Mammary epithelial cell (primary cell): ENCODE measurements at regions not wholly inside any gene's neighbourhood (a gene's known extent, or its start where the extent isn't known, plus 50 kb on each side); places are given as distances from the start of the nearest gene placed in this dataset.

Experiments
- EZH2 ChIP-seq: IDR thresholded peaks from 2 replicates; pipeline ENCODE4 v1.6.1; 2012; ENCODE audit warnings: low read length, inconsistent platforms, borderline replicate concordance
- TF ChIP-seq, protein P1 (sequence below), 2 donors: IDR thresholded peaks in 1 of 2; conservative IDR thresholded peaks in 1 of 2; 2 replicates each; pipeline ENCODE4 v1.5.1; 2011 to 2012; ENCODE audit warnings: inconsistent platforms in 2 of 2, low read length in 2 of 2, mild to moderate bottlenecking in 2 of 2, control low read depth in 1 of 2, low read depth in 1 of 2; ENCODE audit not compliant: insufficient read depth in 1 of 2; ENCODE audit errors: extremely low read depth in 1 of 2

DNA sequence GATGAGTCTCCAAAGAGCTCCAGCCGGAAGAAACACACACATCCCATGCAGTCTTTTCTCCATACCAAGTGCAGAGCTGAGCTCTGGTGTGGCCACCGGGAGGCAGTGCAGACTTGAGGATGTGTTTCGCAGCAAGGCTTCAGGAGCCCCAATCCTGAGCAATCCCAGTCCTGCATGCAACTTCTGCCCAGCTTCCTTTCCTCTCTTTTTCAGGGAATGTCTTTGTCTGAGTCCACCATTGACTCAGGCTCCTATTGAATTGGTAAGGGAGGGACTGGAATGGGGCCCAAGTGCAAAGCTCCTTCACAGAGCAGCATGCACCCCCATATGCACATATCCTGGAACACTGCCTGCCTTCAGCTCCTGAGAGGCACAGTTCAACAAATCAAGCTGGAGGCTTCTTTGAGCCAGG, 50.5 kb upstream of the ASIP start:
- TF ChIP-seq, protein P1, sequence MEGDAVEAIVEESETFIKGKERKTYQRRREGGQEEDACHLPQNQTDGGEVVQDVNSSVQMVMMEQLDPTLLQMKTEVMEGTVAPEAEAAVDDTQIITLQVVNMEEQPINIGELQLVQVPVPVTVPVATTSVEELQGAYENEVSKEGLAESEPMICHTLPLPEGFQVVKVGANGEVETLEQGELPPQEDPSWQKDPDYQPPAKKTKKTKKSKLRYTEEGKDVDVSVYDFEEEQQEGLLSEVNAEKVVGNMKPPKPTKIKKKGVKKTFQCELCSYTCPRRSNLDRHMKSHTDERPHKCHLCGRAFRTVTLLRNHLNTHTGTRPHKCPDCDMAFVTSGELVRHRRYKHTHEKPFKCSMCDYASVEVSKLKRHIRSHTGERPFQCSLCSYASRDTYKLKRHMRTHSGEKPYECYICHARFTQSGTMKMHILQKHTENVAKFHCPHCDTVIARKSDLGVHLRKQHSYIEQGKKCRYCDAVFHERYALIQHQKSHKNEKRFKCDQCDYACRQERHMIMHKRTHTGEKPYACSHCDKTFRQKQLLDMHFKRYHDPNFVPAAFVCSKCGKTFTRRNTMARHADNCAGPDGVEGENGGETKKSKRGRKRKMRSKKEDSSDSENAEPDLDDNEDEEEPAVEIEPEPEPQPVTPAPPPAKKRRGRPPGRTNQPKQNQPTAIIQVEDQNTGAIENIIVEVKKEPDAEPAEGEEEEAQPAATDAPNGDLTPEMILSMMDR (conservative IDR thresholded peaks at IDR 0.05 in 1 of 2, IDR thresholded peaks at IDR 0.05 in 1 of 2; ENCODE audit: extremely low read depth in 1 of 2, insufficient read depth in 1 of 2, low read depth in 1 of 2, low read length in 2 of 2) = peak; percentile 84 to 89
- TF ChIP-seq EZH2 = no peak
